ENCODE measurements at regions not wholly inside any gene's neighbourhood (a gene's known extent, or its start where the extent isn't known, plus 50 kb on each side); places are given as distances from the start of the nearest gene placed in this dataset.

DNA sequence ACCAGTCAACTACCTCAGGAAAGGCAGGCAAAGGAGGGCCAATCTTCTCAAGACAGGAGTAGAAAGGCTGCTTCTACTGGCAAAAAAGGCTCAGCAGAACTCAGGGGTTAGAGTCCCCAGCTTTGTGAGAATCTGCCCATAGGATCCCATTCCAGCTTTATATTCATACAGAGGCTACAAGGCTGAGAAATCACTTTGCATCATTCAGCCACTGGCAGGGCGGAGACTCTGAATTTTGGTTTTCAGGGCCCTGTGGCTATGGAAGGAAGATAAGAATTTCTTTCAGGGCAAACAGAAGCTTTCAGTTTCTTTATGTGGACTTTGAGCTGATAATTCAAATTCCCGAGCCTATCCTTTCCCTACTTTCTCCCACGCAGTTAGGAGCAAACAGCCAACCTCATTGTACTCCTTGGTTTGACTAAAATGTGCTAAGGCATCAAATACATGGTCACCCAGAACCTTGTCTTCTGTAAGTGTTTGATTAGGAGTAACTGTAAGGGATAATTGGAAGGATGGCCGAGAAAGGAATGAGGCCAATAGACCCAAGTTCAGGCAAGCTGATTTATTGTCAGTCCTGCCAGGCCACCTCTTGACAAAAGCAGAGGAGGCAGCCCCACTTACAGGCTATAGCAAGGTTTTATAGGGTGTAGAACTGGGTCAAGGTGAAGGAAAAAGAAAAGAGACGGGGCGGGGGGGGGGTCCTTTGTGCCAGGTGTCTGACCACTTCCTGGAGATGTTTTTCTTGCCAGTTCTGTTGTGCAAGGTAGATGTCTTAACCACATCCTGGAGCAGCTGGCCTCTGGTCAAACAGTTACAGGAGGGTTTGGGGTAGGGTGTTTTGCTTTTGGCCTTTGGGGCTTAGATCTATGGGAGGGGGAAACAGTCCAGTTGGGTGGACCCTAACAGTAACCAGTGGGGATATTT, 165.3 kb upstream of the PPP1R2C start:
- H3K4me3 ChIP-seq: no peak overlapping the region
- no peaks in the 10 kb centered on the region for H3K27me3 ChIP-seq
- WGBS, 3 donors: 66 to 74% (median 73%) methylated on average over 6 of the region's 6 CpGs
- intact Hi-C loops (cut with DNase I): no loop called here
- no peaks in the 10 kb centered on the region for H3K4me1 ChIP-seq (ENCODE audit: insufficient read depth)
- H3K27ac ChIP-seq: no peak overlapping the region
- no peaks in the 10 kb centered on the region for H3K36me3 ChIP-seq
- TF ChIP-seq, protein P1, sequence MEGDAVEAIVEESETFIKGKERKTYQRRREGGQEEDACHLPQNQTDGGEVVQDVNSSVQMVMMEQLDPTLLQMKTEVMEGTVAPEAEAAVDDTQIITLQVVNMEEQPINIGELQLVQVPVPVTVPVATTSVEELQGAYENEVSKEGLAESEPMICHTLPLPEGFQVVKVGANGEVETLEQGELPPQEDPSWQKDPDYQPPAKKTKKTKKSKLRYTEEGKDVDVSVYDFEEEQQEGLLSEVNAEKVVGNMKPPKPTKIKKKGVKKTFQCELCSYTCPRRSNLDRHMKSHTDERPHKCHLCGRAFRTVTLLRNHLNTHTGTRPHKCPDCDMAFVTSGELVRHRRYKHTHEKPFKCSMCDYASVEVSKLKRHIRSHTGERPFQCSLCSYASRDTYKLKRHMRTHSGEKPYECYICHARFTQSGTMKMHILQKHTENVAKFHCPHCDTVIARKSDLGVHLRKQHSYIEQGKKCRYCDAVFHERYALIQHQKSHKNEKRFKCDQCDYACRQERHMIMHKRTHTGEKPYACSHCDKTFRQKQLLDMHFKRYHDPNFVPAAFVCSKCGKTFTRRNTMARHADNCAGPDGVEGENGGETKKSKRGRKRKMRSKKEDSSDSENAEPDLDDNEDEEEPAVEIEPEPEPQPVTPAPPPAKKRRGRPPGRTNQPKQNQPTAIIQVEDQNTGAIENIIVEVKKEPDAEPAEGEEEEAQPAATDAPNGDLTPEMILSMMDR (IDR thresholded peaks at IDR 0.05): no peak
- TF ChIP-seq EP300 (IDR thresholded peaks at IDR 0.05) (no peak), POLR2A (IDR thresholded peaks at IDR 0.05) (no peak)
- no peak for DNase-seq
- H3K9me3 ChIP-seq: no peaks in the 10 kb centered on the region

GRCh38 chrX:42944381-42944998, 166.5 kb upstream of the PPP1R2C start:
- no peak overlapping the region for H3K27ac ChIP-seq
- 71 to 78% (median 74%) methylated on average over 3 of the region's 3 CpGs for WGBS, 3 donors

DNA sequence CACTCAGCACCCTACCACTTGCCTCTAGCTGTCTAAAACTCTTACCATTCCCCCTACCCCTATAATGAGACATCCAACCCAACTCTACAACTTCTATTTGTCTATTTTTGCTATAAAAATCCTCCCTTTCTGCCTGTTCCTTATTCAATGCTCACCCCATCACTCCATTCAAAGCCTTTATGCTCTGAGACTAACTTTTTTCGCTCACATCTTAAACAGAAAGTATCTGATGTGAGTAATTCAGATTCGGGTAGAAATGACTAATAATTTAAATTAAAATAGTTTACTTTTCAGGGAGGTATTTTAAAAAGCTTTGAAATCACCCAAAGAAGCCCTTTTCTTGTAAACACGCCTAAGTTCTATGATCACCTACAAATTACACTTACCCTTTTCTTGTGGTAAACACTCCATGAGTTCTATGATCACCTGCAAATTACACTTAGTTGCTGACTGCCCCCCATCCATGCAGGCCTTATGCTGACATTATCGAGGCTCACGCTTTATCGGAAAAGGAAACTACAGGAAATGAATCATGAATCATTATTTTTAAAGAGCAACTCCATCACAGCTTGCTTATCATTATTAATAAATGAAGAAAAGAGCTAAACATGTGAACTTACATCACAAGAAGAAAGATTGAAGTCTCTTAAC, 168.7 kb upstream of the PPP1R2C start:
- intact Hi-C loops (cut with DNase I): loop anchor here in 1 of 4 donors (5.0 kb wide), 1 partner anchor 69 kb away; no protein-coding TSS in a partner anchor
- no peak for DNase-seq

More at GRCh38 chrX:42944381-42944998, 166.5 kb upstream of the PPP1R2C start:
- no peaks in the 10 kb centered on the region for H3K9me3 ChIP-seq
- TF ChIP-seq EP300 (IDR thresholded peaks at IDR 0.05) (no peak), POLR2A (IDR thresholded peaks at IDR 0.05) (no peak)
- TF ChIP-seq, protein P1 (IDR thresholded peaks at IDR 0.05): no peak
- H3K4me3 ChIP-seq: no peak overlapping the region
- H3K36me3 ChIP-seq: no peaks in the 10 kb centered on the region
- DNase-seq: no peak
- intact Hi-C loops (cut with DNase I): no loop called here
- no peaks in the 10 kb centered on the region for H3K4me1 ChIP-seq (ENCODE audit: insufficient read depth)
- no peaks in the 10 kb centered on the region for H3K27me3 ChIP-seq

More for the DNA sequence above, 168.7 kb upstream of the PPP1R2C start:
- H3K4me3 ChIP-seq: no peak overlapping the region
- H3K9me3 ChIP-seq: no peaks in the 10 kb centered on the region
- no peaks in the 10 kb centered on the region for H3K36me3 ChIP-seq
- no peaks in the 10 kb centered on the region for H3K4me1 ChIP-seq (ENCODE audit: insufficient read depth)
- no peaks in the 10 kb centered on the region for H3K27me3 ChIP-seq
- H3K27ac ChIP-seq: no peak overlapping the region
- TF ChIP-seq POLR2A (IDR thresholded peaks at IDR 0.05): no peak
- TF ChIP-seq, protein P1 (IDR thresholded peaks at IDR 0.05): no peak
- TF ChIP-seq EP300 (IDR thresholded peaks at IDR 0.05): no peak
- WGBS, 3 donors: 75 to 78% (median 76%) methylated on average over 6 of the region's 6 CpGs
